ENCODE measurements at regions not wholly inside any gene's neighbourhood (a gene's known extent, or its start where the extent isn't known, plus 50 kb on each side); places are given as distances from the start of the nearest gene placed in this dataset.
"Not testable (repeated sequence)": the region's sequence is repeated elsewhere in the genome, so short reads cannot be mapped to it uniquely, and the experiment has no call there.

DNA sequence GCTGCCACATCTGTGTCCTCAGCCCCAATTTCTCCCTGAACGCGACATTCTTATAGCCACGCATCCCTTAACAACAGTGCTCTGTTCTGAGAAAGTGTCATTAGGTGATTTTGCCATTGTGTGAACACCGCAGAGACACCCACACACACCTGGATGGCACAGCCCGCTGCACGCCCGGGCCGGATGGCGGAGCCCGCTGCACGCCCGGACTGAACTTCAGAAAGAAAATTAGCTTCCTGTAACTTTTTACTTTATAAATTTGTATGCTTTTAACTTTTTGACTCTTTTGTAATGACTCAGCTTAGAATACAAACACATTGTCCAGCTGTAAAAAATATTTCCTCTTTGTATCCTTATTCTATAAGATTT is 567.0 kb upstream of the B3GAT1 start:
- H3K9me3 Mint-ChIP-seq; ATAC-seq (replicated peaks); H3K4me1 Mint-ChIP-seq; H3K4me3 Mint-ChIP-seq; H3K27ac Mint-ChIP-seq; H3K36me3 Mint-ChIP-seq (ENCODE audit: low read depth): not testable (repeated sequence)
- H3K27me3 Mint-ChIP-seq: peaks cover 14% of the 10 kb centered on the region

DNA sequence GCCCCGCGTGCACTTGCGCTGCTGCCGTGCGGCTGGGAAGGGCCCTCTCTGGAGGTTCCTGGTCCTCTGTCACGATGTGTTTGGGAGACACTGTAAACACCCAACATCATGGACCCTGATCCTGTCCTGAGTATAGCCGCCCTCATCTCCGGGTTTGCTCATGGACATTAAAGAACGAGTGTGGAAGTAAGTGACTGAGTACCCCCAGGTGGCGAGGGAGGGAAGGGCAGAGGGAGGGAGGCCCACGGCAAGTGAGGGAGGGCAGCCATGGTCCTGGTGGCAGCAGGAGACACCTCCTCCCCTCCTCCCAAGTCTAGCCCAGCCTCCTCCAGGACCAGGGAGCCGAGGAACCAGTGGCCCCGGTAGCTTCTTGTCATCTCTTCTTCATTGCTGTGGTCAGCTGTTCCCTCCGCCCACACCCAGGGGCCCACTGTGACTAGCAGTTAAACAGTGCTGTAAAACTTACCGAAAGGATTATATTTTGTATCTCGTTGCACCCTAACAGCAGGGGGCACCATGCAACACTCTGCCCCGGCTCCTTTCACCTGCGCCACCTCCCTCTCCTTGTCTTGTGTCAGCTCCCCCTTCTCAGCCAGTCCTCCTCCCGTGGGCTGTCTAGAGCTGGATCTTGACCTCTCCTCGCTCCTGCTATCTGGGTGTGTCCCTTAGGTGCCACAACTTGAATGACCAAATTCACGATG is 566.5 kb upstream of the B3GAT1 start:
- H3K36me3 Mint-ChIP-seq (ENCODE audit: low read depth): no peaks in the 10 kb centered on the region
- no peak overlapping the region for H3K4me3 Mint-ChIP-seq
- no peak overlapping the region for H3K27ac Mint-ChIP-seq
- no peaks in the 10 kb centered on the region for H3K4me1 Mint-ChIP-seq
- H3K27me3 Mint-ChIP-seq: peaks cover 12% of the 10 kb centered on the region
- no peak for ATAC-seq (replicated peaks)
- no peaks in the 10 kb centered on the region for H3K9me3 Mint-ChIP-seq

DNA sequence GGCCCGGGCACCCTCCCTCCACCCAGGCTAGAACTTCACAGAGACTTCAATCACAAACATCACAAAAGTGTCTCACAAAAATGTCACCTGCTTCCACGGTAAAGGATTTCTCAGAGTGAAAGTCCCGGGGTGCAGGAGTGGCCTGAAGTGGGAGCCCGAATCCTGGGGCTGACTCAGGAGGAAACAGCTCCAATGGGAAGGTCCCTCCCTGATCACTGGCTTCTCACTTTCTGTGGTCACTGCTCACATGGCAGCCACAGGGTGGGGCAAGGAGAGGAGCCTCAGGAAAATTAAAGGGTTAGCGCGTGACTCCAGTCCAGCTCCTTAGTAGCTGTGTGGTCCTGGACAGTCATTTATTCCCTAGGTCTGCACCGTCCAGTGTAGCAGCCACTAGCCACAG is 564.5 kb upstream of the B3GAT1 start:
- H3K27ac Mint-ChIP-seq: no peak overlapping the region
- H3K4me3 Mint-ChIP-seq: no peak overlapping the region
- H3K36me3 Mint-ChIP-seq (ENCODE audit: low read depth): no peaks in the 10 kb centered on the region
- H3K4me1 Mint-ChIP-seq: no peaks in the 10 kb centered on the region
- H3K9me3 Mint-ChIP-seq: no peaks in the 10 kb centered on the region
- ATAC-seq (replicated peaks): no peak
- H3K27me3 Mint-ChIP-seq: peaks cover 11% of the 10 kb centered on the region

DNA sequence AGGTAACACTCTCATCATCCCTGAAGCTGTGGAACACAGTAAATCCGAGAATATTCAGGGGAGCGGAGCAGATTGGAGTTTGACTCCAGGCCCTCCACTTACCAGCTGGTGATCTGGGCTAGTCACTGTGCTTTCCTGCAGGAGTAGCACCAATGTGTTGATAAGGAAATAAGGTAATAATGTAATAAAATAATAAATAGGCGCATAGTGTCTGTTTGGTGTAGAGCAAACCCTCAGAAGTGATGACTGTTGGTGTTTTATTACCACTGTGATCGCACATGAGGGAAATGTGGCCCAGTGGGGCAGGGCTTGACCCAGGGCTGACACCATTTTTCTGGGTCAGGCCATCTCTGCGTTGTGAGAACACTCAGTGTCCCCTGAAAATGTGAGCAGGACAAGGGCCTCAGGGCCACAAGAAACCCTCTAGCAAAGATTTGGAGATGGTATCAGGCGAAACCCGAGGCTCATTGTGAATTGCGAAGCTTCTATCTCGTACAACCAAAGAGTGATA is 563.9 kb upstream of the B3GAT1 start:
- Mint-ChIP-seq H3K4me3 (no peak overlapping the region), H3K9me3 (no peaks in the 10 kb centered on the region), H3K27me3 (peaks cover 11% of the 10 kb centered on the region), H3K36me3 (ENCODE audit: low read depth) (no peaks in the 10 kb centered on the region), H3K4me1 (no peaks in the 10 kb centered on the region), H3K27ac (no peak overlapping the region)
- no peak for ATAC-seq (replicated peaks)

DNA sequence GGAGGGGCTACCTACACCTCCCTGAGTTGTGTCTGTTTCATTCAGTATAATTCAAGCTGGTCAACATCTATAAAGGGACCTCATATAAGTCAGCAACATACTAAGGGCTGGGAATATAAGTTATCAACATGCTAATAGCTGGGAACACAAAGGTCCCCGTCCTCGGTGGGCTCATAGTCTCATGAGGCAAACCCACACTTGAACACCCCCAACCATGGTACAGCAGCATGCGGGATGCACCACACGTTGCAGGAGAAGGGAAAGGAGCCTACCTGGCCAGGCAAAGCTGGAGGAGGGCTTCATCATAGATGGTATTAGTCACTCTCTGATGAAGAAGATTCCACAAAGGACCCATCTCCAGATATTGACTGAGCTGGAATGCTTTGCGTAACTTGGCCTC is 561.8 kb upstream of the B3GAT1 start:
- no peak for ATAC-seq (replicated peaks)

DNA sequence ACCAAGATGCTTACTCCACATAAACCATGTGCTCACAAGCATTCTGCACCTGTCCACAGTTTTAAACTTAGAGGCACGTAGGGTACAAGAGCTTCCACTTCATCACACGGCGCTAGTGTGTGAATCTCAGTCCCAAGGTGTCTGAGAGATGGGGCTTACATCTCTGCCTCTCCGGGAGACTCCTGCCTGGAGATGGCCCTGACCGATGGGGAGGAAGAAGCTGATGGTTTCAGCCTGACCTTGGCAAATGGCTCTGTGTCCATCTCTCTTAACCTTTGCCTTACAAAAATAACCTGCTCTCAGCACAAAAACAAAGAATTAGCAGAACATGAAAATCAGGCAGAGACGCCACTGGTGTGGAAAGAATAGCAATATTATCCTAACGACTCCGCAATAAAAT is 559.3 kb upstream of the B3GAT1 start:
- H3K9me3 Mint-ChIP-seq: no peaks in the 10 kb centered on the region
- no peak overlapping the region for H3K27ac Mint-ChIP-seq
- H3K36me3 Mint-ChIP-seq (ENCODE audit: low read depth): no peaks in the 10 kb centered on the region
- H3K4me1 Mint-ChIP-seq: no peaks in the 10 kb centered on the region
- peaks cover 22% of the 10 kb centered on the region for H3K27me3 Mint-ChIP-seq
- no peak for ATAC-seq (replicated peaks)
- H3K4me3 Mint-ChIP-seq: no peak overlapping the region

More for the DNA sequence above, 561.8 kb upstream of the B3GAT1 start:
- H3K36me3 Mint-ChIP-seq (ENCODE audit: low read depth): no peaks in the 10 kb centered on the region
- H3K9me3 Mint-ChIP-seq: no peaks in the 10 kb centered on the region
- H3K27ac Mint-ChIP-seq: no peak overlapping the region
- peaks cover 11% of the 10 kb centered on the region for H3K27me3 Mint-ChIP-seq
- no peaks in the 10 kb centered on the region for H3K4me1 Mint-ChIP-seq
- H3K4me3 Mint-ChIP-seq: no peak overlapping the region

DNA sequence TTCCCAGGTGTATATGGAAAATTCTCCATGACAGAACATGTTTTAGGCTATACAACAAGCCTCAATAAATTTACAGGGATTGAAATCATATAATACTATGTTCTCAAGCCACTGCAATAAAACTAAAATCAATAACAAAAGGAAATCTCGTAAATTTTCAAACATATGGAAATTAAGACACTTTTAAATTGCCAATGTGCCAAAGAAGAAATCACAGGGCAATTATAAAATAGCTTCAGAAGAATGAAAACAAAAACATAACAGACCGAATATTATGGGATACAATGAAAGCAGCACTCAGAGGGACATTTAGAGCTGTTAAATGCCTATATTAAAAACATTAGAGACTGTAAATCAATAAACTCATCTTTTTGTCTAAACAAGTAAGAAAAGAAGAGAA is 555.7 kb upstream of the B3GAT1 start:
- Mint-ChIP-seq H3K9me3 (no peaks in the 10 kb centered on the region), H3K27ac (no peak overlapping the region)

DNA sequence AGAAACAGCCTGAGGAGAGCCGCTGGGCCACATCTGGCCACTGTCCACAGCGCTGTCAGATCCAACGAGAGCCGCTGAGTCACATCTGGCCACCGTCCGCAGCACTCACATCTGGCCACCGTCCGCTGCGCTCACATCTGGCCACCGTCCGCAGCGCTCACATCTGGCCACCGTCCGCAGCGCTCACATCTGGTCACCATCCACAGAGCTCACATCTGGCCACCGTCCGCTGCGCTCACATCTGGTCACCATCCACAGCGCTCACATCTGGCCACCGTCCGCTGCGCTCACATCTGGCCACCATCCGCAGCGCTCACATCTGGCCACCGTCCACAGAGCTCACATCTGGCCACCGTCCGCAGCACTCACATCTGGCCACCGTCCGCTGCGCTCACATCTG is 549.3 kb upstream of the B3GAT1 start:
- not testable (repeated sequence) for H3K9me3 Mint-ChIP-seq; ATAC-seq (replicated peaks); H3K4me3 Mint-ChIP-seq; H3K36me3 Mint-ChIP-seq (ENCODE audit: low read depth); H3K27ac Mint-ChIP-seq; H3K4me1 Mint-ChIP-seq
- peaks cover 14% of the 10 kb centered on the region for H3K27me3 Mint-ChIP-seq

More for the DNA sequence above, 555.7 kb upstream of the B3GAT1 start:
- ATAC-seq (replicated peaks): no peak
- H3K4me3 Mint-ChIP-seq: no peak overlapping the region
- H3K36me3 Mint-ChIP-seq (ENCODE audit: low read depth): no peaks in the 10 kb centered on the region
- peaks cover 32% of the 10 kb centered on the region for H3K27me3 Mint-ChIP-seq
- H3K4me1 Mint-ChIP-seq: no peaks in the 10 kb centered on the region

DNA sequence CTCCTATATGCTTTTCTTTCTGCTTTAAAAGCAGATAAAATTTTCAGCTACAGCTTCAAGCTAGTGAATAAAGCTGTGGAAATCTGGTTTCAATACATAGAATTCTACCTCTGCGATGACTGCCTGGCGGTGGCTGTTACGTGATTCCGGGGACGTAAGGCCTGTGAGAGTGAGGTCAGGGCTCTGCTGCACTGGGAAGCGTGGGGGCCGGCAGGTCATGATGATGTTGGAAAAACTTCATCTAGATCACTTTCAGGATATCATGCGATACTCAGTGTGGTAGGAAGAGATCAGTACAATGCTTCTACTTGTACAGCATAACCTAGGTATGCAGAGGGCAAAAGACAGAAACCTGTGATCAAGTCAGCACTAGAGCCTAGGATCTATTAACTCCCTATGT is 546.8 kb upstream of the B3GAT1 start:
- Mint-ChIP-seq H3K9me3 (no peaks in the 10 kb centered on the region), H3K27me3 (peaks cover 12% of the 10 kb centered on the region), H3K4me1 (no peaks in the 10 kb centered on the region), H3K27ac (no peak overlapping the region), H3K36me3 (ENCODE audit: low read depth) (no peaks in the 10 kb centered on the region), H3K4me3 (no peak overlapping the region)
- no peak for ATAC-seq (replicated peaks)

DNA sequence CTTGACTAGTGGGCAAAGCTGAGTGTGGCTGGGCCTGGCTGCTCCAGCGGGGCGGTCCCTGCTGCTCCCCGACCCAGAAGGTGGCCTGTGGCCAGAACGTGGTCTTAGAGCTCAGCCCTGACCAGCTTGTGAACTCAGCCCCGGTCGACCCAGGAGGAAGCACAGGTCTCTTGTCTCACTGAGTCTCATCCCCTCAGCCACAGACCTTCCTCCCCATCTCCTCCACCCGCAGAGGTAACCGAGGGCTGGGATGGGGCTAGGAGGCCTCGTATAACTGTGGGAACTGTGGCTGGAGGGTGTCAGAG is 546.2 kb upstream of the B3GAT1 start:
- no peaks in the 10 kb centered on the region for H3K36me3 Mint-ChIP-seq (ENCODE audit: low read depth)
- H3K4me1 Mint-ChIP-seq: no peaks in the 10 kb centered on the region
- H3K4me3 Mint-ChIP-seq: no peak overlapping the region
- peaks cover 10% of the 10 kb centered on the region for H3K27me3 Mint-ChIP-seq
- no peak overlapping the region for H3K27ac Mint-ChIP-seq
- no peak for ATAC-seq (replicated peaks)
- no peaks in the 10 kb centered on the region for H3K9me3 Mint-ChIP-seq

DNA sequence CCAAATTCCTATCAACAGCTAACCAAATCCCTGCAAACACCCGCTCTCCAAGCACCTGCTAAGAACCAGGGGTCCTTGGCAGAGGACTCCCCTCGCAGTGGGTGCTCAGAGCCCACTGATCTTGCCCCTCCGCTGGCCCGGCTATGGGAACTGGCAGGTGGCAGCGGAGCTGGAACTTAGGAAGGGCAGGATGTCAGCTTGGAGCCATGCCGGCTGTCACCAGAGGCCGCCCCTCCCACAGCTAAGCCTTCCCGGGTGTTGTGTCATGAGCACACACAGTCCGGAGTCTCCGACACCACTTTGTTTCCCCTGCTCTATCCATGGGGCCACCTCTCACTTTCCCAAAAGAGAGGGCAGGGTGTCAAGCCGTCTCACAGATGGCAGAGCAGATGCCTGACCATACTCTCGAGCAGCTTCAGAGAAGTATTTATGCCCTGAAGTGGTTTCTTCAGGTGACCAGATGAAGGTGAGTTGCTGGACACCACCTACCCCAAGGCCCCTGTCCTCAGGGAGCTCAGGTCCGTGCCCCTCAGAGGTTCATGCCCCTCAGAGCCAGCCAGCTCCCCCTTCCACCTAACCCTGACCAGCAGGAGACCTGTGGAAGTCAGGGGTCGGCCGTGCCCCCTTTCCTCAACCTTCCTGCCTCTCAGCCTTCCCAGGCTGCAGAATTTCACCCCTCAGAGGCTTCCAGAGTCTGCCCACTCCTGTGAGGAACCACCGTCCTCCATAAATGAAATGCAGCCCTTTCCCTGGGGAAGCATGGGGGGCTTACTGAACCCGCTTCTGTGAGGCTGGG is 545.7 kb upstream of the B3GAT1 start:
- ATAC-seq (replicated peaks): no peak
- Mint-ChIP-seq H3K9me3 (no peaks in the 10 kb centered on the region), H3K27me3 (peaks cover 15% of the 10 kb centered on the region), H3K4me3 (no peak overlapping the region), H3K36me3 (ENCODE audit: low read depth) (no peaks in the 10 kb centered on the region), H3K4me1 (no peaks in the 10 kb centered on the region), H3K27ac (no peak overlapping the region)

DNA sequence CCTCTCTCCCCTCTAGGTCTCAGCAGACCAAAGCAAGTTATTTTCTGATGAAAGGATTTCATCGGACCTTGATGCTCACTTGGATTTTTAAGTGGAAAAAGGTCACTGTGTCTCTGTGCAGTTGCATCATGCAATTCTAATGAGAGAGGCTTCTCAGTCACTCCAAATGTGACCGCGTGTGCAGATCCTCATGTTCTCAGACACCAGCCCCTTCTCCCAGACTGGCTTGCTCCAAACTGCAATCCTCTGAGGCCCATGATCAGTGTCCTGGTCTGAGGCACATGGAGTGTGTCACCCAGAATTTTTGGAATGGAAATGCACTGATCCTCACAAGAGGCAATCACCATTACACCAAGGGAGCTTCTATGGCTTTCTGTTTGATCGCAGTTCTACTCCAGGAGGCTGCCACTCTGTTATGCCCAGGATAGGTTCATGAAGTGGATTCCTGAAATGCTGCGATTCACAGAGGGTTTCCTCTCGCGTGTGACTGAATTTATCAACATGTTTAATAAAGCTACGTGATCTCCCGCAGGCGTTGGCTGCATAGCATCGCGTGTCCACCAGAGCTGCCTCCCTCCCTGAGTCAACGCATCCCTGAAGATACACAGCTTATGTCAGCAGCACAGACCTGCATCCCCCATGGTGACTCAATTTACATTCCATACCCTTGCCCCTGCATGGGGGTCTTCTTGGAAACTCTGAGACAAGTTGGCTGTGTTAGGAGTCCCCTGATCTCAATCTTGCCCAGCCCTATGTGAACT is 544.6 kb upstream of the B3GAT1 start:
- H3K9me3 Mint-ChIP-seq: no peaks in the 10 kb centered on the region
- peaks cover 18% of the 10 kb centered on the region for H3K27me3 Mint-ChIP-seq
- no peak overlapping the region for H3K4me3 Mint-ChIP-seq
- H3K36me3 Mint-ChIP-seq (ENCODE audit: low read depth): no peaks in the 10 kb centered on the region
- H3K27ac Mint-ChIP-seq: no peak overlapping the region
- ATAC-seq (replicated peaks): no peak
- no peaks in the 10 kb centered on the region for H3K4me1 Mint-ChIP-seq

DNA sequence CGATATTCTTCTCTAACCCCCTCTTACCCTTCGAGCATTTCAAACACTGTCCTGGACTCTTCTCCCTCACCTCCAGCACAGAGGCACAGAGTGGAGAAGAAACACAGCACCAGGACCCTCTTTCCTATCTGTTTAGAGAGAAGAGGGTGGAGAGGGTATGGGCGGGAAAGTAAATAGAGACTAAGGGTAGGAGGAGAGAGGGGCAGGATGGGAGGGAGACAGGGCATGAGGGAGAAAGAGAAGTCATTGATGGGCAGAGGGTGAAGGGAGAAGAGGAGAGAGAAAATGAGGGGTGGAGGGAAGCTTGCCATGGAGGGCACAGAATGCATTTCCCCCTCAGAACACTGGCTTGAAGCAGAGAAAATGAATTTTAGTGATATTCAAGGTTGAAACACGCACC is 543.9 kb upstream of the B3GAT1 start:
- peaks cover 19% of the 10 kb centered on the region for H3K27me3 Mint-ChIP-seq
- H3K4me3 Mint-ChIP-seq; H3K9me3 Mint-ChIP-seq; H3K36me3 Mint-ChIP-seq (ENCODE audit: low read depth); H3K4me1 Mint-ChIP-seq; ATAC-seq (replicated peaks); H3K27ac Mint-ChIP-seq: not testable (repeated sequence)

DNA sequence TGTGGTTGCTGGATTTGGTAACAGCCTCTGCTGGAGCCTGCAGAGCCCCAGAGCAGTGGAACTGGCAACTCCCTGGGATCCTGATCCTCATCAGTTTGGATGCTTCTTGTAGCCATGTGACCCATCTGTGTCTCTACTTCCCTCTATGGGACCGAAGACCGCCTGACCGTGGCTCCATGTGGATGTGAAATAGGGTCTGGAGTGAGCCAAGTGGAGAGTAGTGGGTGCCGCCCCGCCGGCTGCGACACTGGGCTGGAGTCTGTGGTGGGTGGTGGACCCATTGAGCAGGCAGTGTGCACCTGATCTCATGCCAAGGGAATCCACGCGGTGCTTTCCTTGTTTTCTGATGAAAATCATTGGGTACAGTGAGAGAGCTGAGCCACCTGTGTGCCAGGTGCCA is 543.2 kb upstream of the B3GAT1 start:
- Mint-ChIP-seq H3K4me3 (no peak overlapping the region), H3K9me3 (no peaks in the 10 kb centered on the region), H3K27me3 (peaks cover 19% of the 10 kb centered on the region), H3K36me3 (ENCODE audit: low read depth) (no peaks in the 10 kb centered on the region), H3K4me1 (no peaks in the 10 kb centered on the region), H3K27ac (no peak overlapping the region)
- ATAC-seq (replicated peaks): no peak

DNA sequence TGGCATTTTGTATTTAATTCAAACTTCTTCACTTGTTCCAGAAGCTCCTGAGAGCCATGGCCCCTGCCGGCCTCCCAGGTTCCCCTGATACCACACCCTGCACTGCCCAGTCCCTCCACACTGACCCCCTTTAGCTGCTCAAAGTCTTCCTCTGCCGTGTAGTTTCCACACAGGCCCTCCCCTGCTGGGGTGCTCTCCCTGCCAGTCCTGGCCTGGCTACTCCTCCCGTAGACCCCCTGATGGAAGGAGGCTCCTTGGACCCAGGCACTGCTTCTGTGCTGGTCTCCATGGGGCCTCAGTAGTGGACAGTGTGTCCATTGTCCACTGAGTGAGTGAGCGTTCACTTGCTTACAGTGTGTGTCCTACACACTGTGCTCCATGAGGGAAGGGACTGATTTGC is 542.4 kb upstream of the B3GAT1 start:
- not testable (repeated sequence) for ATAC-seq (replicated peaks); H3K27ac Mint-ChIP-seq; H3K4me3 Mint-ChIP-seq

More for the DNA sequence above, 542.4 kb upstream of the B3GAT1 start:
- not testable (repeated sequence) for H3K4me1 Mint-ChIP-seq; H3K36me3 Mint-ChIP-seq (ENCODE audit: low read depth); H3K9me3 Mint-ChIP-seq
- peaks cover 19% of the 10 kb centered on the region for H3K27me3 Mint-ChIP-seq
